Right cardiac atrium (tissue), 5 donors: ENCODE measurements at regions not wholly inside any gene's neighbourhood (a gene's known extent, or its start where the extent isn't known, plus 50 kb on each side); places are given as distances from the start of the nearest gene placed in this dataset.
"Not testable (repeated sequence)": the region's sequence is repeated elsewhere in the genome, so short reads cannot be mapped to it uniquely, and the experiment has no call there.

Experiments
- ATAC-seq, 2 donors: fragments of 200-7000 bp; cut with Tn5 transposase; one replicate each; pipeline versions ENCODE4 v1.8.0 to v1.9.1; 2020; ENCODE audit warnings: moderate library complexity in 2 of 2, mild to moderate bottlenecking in 1 of 2
- DNase-seq, 3 donors: peaks; one replicate each; pipeline ENCODE4 v3.0.0-alpha.2; 2020
- H3K27ac ChIP-seq: one replicate; pipeline ENCODE4 v1.5.1; 2013; ENCODE audit warnings: mild to moderate bottlenecking, low read length, control low read depth, moderate library complexity
- H3K27me3 ChIP-seq: one replicate; pipeline ENCODE4 v1.6.1; 2013; ENCODE audit not compliant: control insufficient read depth, insufficient read depth
- H3K4me1 ChIP-seq: one replicate; pipeline ENCODE4 v1.6.1; 2013; ENCODE audit warnings: low read length; ENCODE audit not compliant: control insufficient read depth, insufficient read depth
- H3K4me3 ChIP-seq: one replicate; pipeline ENCODE4 v1.5.1; 2013; ENCODE audit warnings: low read length, control low read depth
- H3K9me3 ChIP-seq: one replicate; pipeline ENCODE4 v1.6.1; 2013; ENCODE audit warnings: low read length; ENCODE audit not compliant: control insufficient read depth
- WGBS: extraction: QIAGEN DNeasy Blood & Tissue Kit; methylation state at CpG from one replicate; pipeline ENCODE4 v1.1.7; 2013; 5-methylcytosine and 5-hydroxymethylcytosine counted together
- intact Hi-C, 4 donors: fragments of 100-400 bp; cut with DNase I; formaldehyde crosslinking; loops; one replicate each; pipeline versions ENCODE4 v1.11.0 to v1.14.0; 2022 to 2023
- donor health status: healthy with polysubstance abuse.
- donor health status: DM: no; HTN: yes; CAD: no.
- donor health status: DM: no; HTN: no; CAD: no.
- donor health status: DM: no; HTN: yes; CAD: no; lungs with severe emphysema.
- donor health status: DM: yes; HTN: yes; CAD: no.

- Histone ChIP-seq H3K4me1 (no peaks in the 10 kb centered on the region), H3K27ac (no peak overlapping the region), H3K4me3 (no peak overlapping the region), H3K27me3 (no peaks in the 10 kb centered on the region), H3K9me3 (no peaks in the 10 kb centered on the region)
- ATAC-seq (no peak), DNase-seq (no peak)
- WGBS = 53% methylated on average over 4 of the region's 4 CpGs
- intact Hi-C loops = no loop called here
Measured at GRCh38 chr12:115294453-115295133, 610.6 kb upstream of the TBX3 start.

- intact Hi-C loops, ATAC-seq, H3K27ac ChIP-seq, H3K4me3 ChIP-seq, H3K27me3 ChIP-seq, DNase-seq, H3K9me3 ChIP-seq, H3K4me1 ChIP-seq: not testable (repeated sequence)
- 82% methylated on average over 10 of the region's 10 CpGs for WGBS
Measured at GRCh38 chr12:115285429-115285828, 601.5 kb upstream of the TBX3 start.

GRCh38 chr12:115273456-115273855 lies 589.5 kb upstream of the TBX3 start:
- H3K27me3 ChIP-seq = no peaks in the 10 kb centered on the region
- DNase-seq (no peak), ATAC-seq (no peak)
- no peak overlapping the region for H3K27ac ChIP-seq
- intact Hi-C loops = no loop called here
- no peaks in the 10 kb centered on the region for H3K4me1 ChIP-seq
- H3K4me3 ChIP-seq = no peak overlapping the region
- WGBS = 96% methylated on average over 2 of the region's 2 CpGs
- H3K9me3 ChIP-seq = no peaks in the 10 kb centered on the region

- Histone ChIP-seq H3K27ac (no peak overlapping the region), H3K27me3 (peaks cover 3% of the 10 kb centered on the region), H3K9me3 (no peaks in the 10 kb centered on the region), H3K4me3 (no peak overlapping the region), H3K4me1 (no peaks in the 10 kb centered on the region)
- DNase-seq (no peak), ATAC-seq (no peak)
- intact Hi-C loops = no loop called here
- 90% methylated on average over 4 of the region's 4 CpGs for WGBS
Measured at GRCh38 chr12:115268451-115268850, 584.5 kb upstream of the TBX3 start.

GRCh38 chr12:115267891-115268290 lies 583.9 kb upstream of the TBX3 start:
- peaks cover 3% of the 10 kb centered on the region for H3K27me3 ChIP-seq
- H3K9me3 ChIP-seq = no peaks in the 10 kb centered on the region
- 78% methylated on average over 3 of the region's 3 CpGs for WGBS
- no peak for DNase-seq
- intact Hi-C loops = no loop called here
- ATAC-seq = no peak
- no peak overlapping the region for H3K4me3 ChIP-seq
- H3K4me1 ChIP-seq = no peaks in the 10 kb centered on the region
- no peak overlapping the region for H3K27ac ChIP-seq

- DNase-seq = peak in 2 of 3 donors; percentile 18 to 23
- 58% methylated on average over 3 of the region's 3 CpGs for WGBS
- Histone ChIP-seq H3K4me3 (no peak overlapping the region), H3K4me1 (no peaks in the 10 kb centered on the region), H3K27ac (no peak overlapping the region), H3K27me3 (peaks cover 3% of the 10 kb centered on the region), H3K9me3 (no peaks in the 10 kb centered on the region)
- intact Hi-C loops = no loop called here
- peak in 1 of 2 donors; percentile 42 for ATAC-seq
Measured at GRCh38 chr12:115267464-115267863, 583.5 kb upstream of the TBX3 start.

- 86% methylated on average over 6 of the region's 6 CpGs for WGBS
- Histone ChIP-seq H3K27me3 (peaks cover 3% of the 10 kb centered on the region), H3K9me3 (no peaks in the 10 kb centered on the region), H3K4me3 (no peak overlapping the region), H3K4me1 (no peaks in the 10 kb centered on the region), H3K27ac (no peak overlapping the region)
- ATAC-seq (no peak), DNase-seq (no peak)
- intact Hi-C loops = no loop called here
Measured at GRCh38 chr12:115264605-115265004, 580.6 kb upstream of the TBX3 start.

GRCh38 chr12:115261691-115262398 lies 577.9 kb upstream of the TBX3 start:
- H3K27ac ChIP-seq = no peak overlapping the region
- no peaks in the 10 kb centered on the region for H3K9me3 ChIP-seq
- no peak overlapping the region for H3K4me3 ChIP-seq
- no peak for DNase-seq
- WGBS = 52% methylated on average over 3 of the region's 3 CpGs
- intact Hi-C loops = no loop called here
- H3K4me1 ChIP-seq = no peaks in the 10 kb centered on the region
- H3K27me3 ChIP-seq = peaks cover 3% of the 10 kb centered on the region
- ATAC-seq = no peak

- intact Hi-C loops = no loop called here
- ATAC-seq (no peak), DNase-seq (no peak)
- no peak overlapping the region for H3K4me3 ChIP-seq
- H3K4me1 ChIP-seq = no peaks in the 10 kb centered on the region
- no peak overlapping the region for H3K27ac ChIP-seq
- peaks cover 3% of the 10 kb centered on the region for H3K27me3 ChIP-seq
- no peaks in the 10 kb centered on the region for H3K9me3 ChIP-seq
- WGBS = 70% methylated on average over 7 of the region's 7 CpGs
Measured at GRCh38 chr12:115260762-115261675, 577.0 kb upstream of the TBX3 start.

GRCh38 chr12:115259968-115260747 lies 576.2 kb upstream of the TBX3 start:
- H3K4me1 ChIP-seq = no peaks in the 10 kb centered on the region
- H3K27me3 ChIP-seq = peaks cover 3% of the 10 kb centered on the region
- H3K27ac ChIP-seq = no peak overlapping the region
- intact Hi-C loops = no loop called here
- no peak overlapping the region for H3K4me3 ChIP-seq
- ATAC-seq (no peak), DNase-seq (no peak)
- 92% methylated on average over 4 of the region's 4 CpGs for WGBS
- no peaks in the 10 kb centered on the region for H3K9me3 ChIP-seq
